HG02870 (cell line): ENCODE measurements at regions not wholly inside any gene's neighbourhood (a gene's known extent, or its start where the extent isn't known, plus 50 kb on each side); places are given as distances from the start of the nearest gene placed in this dataset.

Source experiments
- ATAC-seq: cut with Tn5 transposase; IDR thresholded peaks from one replicate; pipeline ENCODE4 v1.9.1; 2021; ENCODE audit warnings: mild to moderate bottlenecking, moderate library complexity; ENCODE audit not compliant: unreplicated experiment

GRCh38 chr5:158380661-158381060 lies 521.7 kb upstream of the CLINT1 start:
- ATAC-seq = no peak

GRCh38 chr5:158378931-158379330 lies 520.0 kb upstream of the CLINT1 start:
- ATAC-seq = no peak

- no peak for ATAC-seq
Measured at GRCh38 chr5:158376679-158377078, 517.7 kb upstream of the CLINT1 start.

- ATAC-seq = no peak
Measured at GRCh38 chr5:158375531-158375930, 516.6 kb upstream of the CLINT1 start.

- ATAC-seq = no peak
Measured at GRCh38 chr5:158373608-158374395, 514.9 kb upstream of the CLINT1 start.

GRCh38 chr5:158369241-158369640 lies 510.3 kb upstream of the CLINT1 start:
- ATAC-seq = no peak

- no peak for ATAC-seq
Measured at GRCh38 chr5:158368686-158369085, 509.7 kb upstream of the CLINT1 start.

- ATAC-seq = no peak
Measured at GRCh38 chr5:158364367-158364766, 505.4 kb upstream of the CLINT1 start.

GRCh38 chr5:158354958-158355357 lies 496.0 kb upstream of the CLINT1 start:
- no peak for ATAC-seq

- ATAC-seq = no peak
Measured at GRCh38 chr5:158351485-158352125, 492.7 kb upstream of the CLINT1 start.

- ATAC-seq = no peak
Measured at GRCh38 chr5:158349987-158350386, 491.0 kb upstream of the CLINT1 start.

GRCh38 chr5:158344376-158344775 lies 485.4 kb upstream of the CLINT1 start:
- ATAC-seq = no peak

- no peak for ATAC-seq
Measured at GRCh38 chr5:158340608-158341007, 481.7 kb upstream of the CLINT1 start.

GRCh38 chr5:158326256-158326655 lies 467.3 kb upstream of the CLINT1 start:
- ATAC-seq = no peak

- ATAC-seq = no peak
Measured at GRCh38 chr5:158324236-158324635, 465.3 kb upstream of the CLINT1 start.

- no peak for ATAC-seq
Measured at GRCh38 chr5:158322620-158323019, 463.7 kb upstream of the CLINT1 start.

- no peak for ATAC-seq
Measured at GRCh38 chr5:158320934-158321333, 462.0 kb upstream of the CLINT1 start.

- no peak for ATAC-seq
Measured at GRCh38 chr5:158320178-158320674, 461.3 kb upstream of the CLINT1 start.

- no peak for ATAC-seq
Measured at GRCh38 chr5:158317507-158317906, 458.6 kb upstream of the CLINT1 start.

- no peak for ATAC-seq
Measured at GRCh38 chr5:158313733-158314464, 455.0 kb upstream of the CLINT1 start.

- ATAC-seq = no peak
Measured at GRCh38 chr5:158313027-158313732, 454.2 kb upstream of the CLINT1 start.
